ENCODE measurements at regions not wholly inside any gene's neighbourhood (a gene's known extent, or its start where the extent isn't known, plus 50 kb on each side); places are given as distances from the start of the nearest gene placed in this dataset.

DNA sequence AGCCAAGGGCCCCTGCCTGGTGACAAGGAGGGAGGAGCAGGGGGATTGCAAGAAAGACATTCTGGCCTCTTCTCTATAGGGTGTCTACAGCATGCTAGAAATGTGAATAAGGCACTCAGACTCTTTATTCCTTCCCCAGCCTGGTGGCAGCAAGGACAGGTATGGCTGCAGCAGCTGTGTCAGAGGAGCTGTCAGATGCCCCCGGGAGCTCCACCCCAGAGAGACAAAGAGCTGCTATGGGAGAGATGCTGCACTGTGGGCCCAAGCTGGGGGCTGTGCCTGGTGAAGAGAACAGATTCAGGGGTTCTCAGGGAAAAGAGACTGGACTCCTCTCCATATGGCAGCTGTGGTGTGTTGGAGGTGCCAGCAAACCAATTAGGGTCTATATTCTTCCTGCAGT is 1063.3 kb downstream of the OLFM4 start:
- no peak for DNase-seq (ENCODE audit: low read depth, low spot score)
- no peak for FAIRE-seq
- TF ChIP-seq JUN (IDR thresholded peaks at IDR 0.05; ENCODE audit: borderline replicate concordance, insufficient read depth, insufficient read length, low read depth) (no peak), POLR2A (IDR thresholded peaks at IDR 0.05; ENCODE audit: low read depth, low read length) (no peak), POLR2AphosphoS5 (IDR thresholded peaks at IDR 0.05; ENCODE audit: insufficient read depth, low read depth, low read length) (no peak), MAX (IDR thresholded peaks at IDR 0.05; ENCODE audit: insufficient read depth, insufficient read length) (no peak), MYC (IDR thresholded peaks at IDR 0.05; ENCODE audit: low read depth, low read length) (no peak), GATA2 (IDR thresholded peaks at IDR 0.05; ENCODE audit: insufficient read depth, insufficient read length, low read depth, low read length) (no peak), EZH2 (IDR thresholded peaks at IDR 0.05; ENCODE audit: borderline replicate concordance, low read depth, low read length, severe bottlenecking) (no peak), FOS (IDR thresholded peaks at IDR 0.05; ENCODE audit: borderline replicate concordance, insufficient read depth, low read length) (no peak)
- TF ChIP-seq, protein P1, sequence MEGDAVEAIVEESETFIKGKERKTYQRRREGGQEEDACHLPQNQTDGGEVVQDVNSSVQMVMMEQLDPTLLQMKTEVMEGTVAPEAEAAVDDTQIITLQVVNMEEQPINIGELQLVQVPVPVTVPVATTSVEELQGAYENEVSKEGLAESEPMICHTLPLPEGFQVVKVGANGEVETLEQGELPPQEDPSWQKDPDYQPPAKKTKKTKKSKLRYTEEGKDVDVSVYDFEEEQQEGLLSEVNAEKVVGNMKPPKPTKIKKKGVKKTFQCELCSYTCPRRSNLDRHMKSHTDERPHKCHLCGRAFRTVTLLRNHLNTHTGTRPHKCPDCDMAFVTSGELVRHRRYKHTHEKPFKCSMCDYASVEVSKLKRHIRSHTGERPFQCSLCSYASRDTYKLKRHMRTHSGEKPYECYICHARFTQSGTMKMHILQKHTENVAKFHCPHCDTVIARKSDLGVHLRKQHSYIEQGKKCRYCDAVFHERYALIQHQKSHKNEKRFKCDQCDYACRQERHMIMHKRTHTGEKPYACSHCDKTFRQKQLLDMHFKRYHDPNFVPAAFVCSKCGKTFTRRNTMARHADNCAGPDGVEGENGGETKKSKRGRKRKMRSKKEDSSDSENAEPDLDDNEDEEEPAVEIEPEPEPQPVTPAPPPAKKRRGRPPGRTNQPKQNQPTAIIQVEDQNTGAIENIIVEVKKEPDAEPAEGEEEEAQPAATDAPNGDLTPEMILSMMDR (IDR thresholded peaks at IDR 0.05; ENCODE audit: extremely low read depth in 1 of 2, insufficient read depth in 1 of 2, low read depth in 1 of 2, low read length in 2 of 2): no peak
- Histone ChIP-seq H3K9me1 (replicated peaks; ENCODE audit: control insufficient read depth, extremely low read depth, insufficient read depth, low read length) (no peaks in the 10 kb centered on the region), H3K4me3 (replicated peaks in 1 of 3; ENCODE audit: insufficient read depth in 1 of 3, low read depth in 1 of 3, low read length in 3 of 3) (no peak overlapping the region), H3K27ac (ENCODE audit: insufficient read depth, low read depth, low read length) (no peak overlapping the region), H3K36me3 (ENCODE audit: control insufficient read depth in 2 of 2, extremely low read depth in 1 of 2, insufficient read depth in 2 of 2, low read length in 2 of 2) (no peaks in the 10 kb centered on the region), H3K9me3 (replicated peaks; ENCODE audit: control insufficient read depth, insufficient read depth, low read length) (peaks cover 7% of the 10 kb centered on the region), H4K20me1 (replicated peaks; ENCODE audit: control insufficient read depth, extremely low read depth, insufficient read depth, low read length) (no peaks in the 10 kb centered on the region), H3K79me2 (ENCODE audit: control insufficient read depth, insufficient read depth, low read length) (no peaks in the 10 kb centered on the region), H3K4me1 (ENCODE audit: control insufficient read depth, extremely low read depth, insufficient read depth, low read length) (no peaks in the 10 kb centered on the region), H3K27me3 (ENCODE audit: control insufficient read depth in 2 of 2, insufficient read depth in 2 of 2, low read length in 2 of 2) (no peaks in the 10 kb centered on the region), H3K9ac (replicated peaks; ENCODE audit: extremely low read depth, insufficient read depth, low read length) (no peak overlapping the region), H3K4me2 (ENCODE audit: insufficient read depth, low read length) (no peak overlapping the region), H2AFZ (ENCODE audit: low read depth, low read length) (no peak overlapping the region)
- dilution Hi-C loops (cut with MboI; ENCODE audit: extremely low pct_ligation_motif_present, low sequenced_read_pairs) (no loop called here), intact Hi-C loops (cut with micrococcal nuclease) (no loop called here)
- CTCF ChIA-PET: no interaction called here
- POLR2A ChIA-PET: no interaction called here
- no TSS peak for BruUV-seq (replicated peaks)
